WTC11 (cell line): ENCODE measurements at regions not wholly inside any gene's neighbourhood (a gene's known extent, or its start where the extent isn't known, plus 50 kb on each side); places are given as distances from the start of the nearest gene placed in this dataset.

Experiments
- JUN ChIP-seq: sonication (generic); formaldehyde crosslinking; IDR thresholded peaks from 2 replicates; pipeline ENCODE4 v1.8.0; 2023; ENCODE audit warnings: mild to moderate bottlenecking, missing genetic modification reagents
- KAT7 ChIP-seq: sonication (generic); formaldehyde crosslinking; IDR thresholded peaks from 2 replicates; pipeline ENCODE4 v1.8.1; 2023; ENCODE audit warnings: missing genetic modification reagents, mild to moderate bottlenecking, borderline replicate concordance

- TF ChIP-seq KAT7 (no peak), JUN (CRISPR knock-in tag) (no peak)
These were observed 197.8 kb downstream of the ANXA1 start for GRCh38 chr9:73349476-73349875.
